KG1 (cell line): ENCODE measurements at regions not wholly inside any gene's neighbourhood (a gene's known extent, or its start where the extent isn't known, plus 50 kb on each side); places are given as distances from the start of the nearest gene placed in this dataset.

Source experiments
- DNase-seq: peaks from one replicate; lab custom pipeline; 2025; lab: John Stamatoyannopoulos, UW

DNA sequence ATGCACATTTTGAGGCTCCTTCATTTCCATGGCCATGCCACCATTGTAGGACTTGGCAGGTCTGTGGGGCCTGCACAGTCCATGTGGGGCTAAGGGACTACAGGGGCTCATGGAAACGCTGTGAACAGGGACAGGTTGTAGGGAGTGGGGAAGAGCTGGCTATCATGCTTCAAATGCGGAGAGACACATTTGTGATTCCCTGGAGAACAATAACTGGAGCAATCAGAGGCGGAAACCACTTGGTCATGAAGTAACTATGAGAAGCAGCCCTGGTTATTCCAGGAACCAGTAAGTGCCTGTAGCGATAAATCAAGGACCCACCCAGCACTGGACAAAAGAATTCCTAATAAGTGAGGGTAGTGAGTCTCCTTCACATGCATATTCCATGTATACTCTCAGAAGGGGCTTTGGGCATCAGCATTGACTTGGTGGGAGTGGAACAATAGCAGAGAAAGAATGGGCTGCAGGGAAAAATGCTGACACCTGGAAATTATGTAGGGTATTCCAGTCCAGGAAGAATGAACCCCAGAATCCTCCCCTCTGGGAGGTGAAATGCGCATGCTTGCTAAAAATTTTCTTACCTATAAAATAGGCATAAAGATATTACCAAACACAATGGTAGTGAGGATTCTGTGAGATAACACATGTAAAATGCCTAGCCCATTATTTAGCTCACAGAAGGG, 251.4 kb upstream of the ROPN1 start:
- no peak for DNase-seq

- DNase-seq = no peak
Measured at GRCh38 chr3:124246376-124246775, 254.5 kb upstream of the ROPN1 start.

DNA sequence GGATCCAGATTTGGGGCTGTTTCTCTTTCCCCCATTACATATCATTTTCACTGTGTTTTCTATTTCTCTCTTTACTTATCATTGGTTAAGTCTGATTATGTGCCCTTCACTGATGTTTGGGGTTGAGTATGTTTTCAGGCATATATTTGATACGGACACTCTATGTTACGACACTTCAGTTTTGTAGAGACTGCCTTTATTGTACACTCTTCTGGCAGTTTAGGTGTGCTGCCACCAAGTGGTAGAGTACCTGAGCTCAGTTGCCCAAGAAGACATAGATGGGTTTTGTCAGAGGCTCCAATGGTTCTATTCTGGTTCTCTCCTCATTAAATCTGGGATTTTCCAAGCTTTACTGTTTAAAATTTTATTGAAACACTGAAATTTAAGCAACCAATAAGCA, 255.0 kb upstream of the ROPN1 start:
- no peak for DNase-seq

DNA sequence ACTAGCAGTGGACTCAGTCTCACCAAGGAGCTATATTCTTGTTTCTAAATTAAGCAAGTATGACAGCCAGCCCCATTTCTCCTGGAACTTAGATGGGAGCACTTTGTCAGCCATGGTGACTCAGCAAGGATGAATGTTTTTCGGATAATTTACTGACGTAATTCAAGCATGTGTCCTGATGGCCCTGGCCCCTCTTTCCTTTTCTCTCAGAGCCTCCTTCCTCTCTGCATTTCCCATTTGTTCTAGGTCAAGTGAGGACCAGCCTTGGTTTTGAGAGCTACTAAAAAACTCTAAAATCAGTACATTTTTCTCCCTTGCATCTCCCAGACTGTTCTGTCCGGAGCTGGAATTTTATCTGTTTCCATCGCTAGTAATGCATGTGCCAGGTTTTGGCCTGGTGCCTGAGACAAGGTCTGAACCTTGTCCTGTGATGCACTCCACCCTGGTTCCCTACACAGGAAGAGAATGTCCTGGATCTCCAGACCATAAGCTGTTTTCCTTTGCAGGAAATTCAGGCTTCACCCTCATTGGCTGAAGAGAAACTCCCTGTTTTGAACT, 256.6 kb upstream of the ROPN1 start:
- no peak for DNase-seq

DNA sequence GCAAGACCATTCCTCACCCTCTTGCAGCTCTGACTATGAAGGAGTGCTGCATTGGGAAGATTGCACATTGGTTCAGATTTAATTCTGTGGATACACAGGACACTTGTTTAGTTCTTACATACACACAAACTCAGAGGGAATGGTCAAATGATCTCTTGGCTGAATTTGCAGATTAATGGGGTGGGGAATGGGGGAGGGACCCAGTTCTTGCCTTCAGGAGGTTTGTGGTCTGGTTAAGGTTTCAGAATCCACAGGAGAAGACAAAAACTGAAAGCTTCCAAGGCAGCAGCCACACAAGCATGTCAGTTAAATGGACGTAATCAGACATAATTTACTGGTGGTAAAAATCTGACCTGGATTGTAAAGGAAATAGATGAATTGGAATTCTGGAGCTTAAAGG, 257.1 kb upstream of the ROPN1 start:
- DNase-seq = no peak

DNA sequence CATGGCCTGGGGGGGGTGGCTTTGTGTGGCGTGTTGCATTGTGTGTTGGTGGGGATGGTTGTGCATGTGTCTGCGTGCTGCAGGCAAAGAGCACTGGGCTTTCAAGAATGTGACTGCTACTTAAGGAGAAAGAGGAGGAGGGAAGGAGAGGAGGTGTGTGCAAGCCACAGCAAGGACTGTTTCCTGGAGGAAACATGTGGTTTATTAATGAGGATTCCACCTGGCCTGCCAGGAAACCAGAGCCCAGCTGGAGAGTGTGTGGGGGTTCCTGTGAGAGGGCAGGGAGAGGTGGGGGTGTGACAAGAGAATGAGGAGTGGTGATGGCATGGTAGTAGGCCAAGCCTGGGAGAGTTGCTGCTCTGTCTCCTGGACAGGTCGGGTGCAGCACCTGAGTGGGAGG, 258.1 kb upstream of the ROPN1 start:
- peak; percentile 23 for DNase-seq

GRCh38 chr3:124256156-124256555, 264.2 kb upstream of the ROPN1 start:
- no peak for DNase-seq

DNA sequence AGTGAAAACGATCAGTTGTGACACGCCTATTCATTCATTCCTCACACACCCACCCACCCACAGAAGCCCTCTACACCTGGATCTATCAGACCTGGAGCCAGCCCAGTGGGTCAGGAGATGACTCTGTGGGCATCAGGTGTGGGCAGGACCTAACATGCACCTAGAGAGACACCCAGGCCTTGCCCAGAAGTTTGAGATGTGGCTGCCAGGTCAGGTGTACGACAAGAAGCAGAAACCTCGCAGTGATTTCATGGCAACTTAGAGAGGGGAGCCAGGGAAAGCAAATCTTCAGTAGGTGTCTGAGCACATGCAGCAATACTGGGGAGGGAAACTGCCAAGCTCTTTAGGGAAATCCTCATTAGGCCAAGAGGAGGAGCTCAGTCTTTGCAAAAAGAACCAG, 264.7 kb upstream of the ROPN1 start:
- DNase-seq = no peak

GRCh38 chr3:124257336-124257864, 265.5 kb upstream of the ROPN1 start:
- DNase-seq = no peak

- DNase-seq = no peak
Measured at GRCh38 chr3:124258057-124258500, 266.2 kb upstream of the ROPN1 start.

GRCh38 chr3:124260206-124260915, 268.4 kb upstream of the ROPN1 start:
- DNase-seq = no peak

DNA sequence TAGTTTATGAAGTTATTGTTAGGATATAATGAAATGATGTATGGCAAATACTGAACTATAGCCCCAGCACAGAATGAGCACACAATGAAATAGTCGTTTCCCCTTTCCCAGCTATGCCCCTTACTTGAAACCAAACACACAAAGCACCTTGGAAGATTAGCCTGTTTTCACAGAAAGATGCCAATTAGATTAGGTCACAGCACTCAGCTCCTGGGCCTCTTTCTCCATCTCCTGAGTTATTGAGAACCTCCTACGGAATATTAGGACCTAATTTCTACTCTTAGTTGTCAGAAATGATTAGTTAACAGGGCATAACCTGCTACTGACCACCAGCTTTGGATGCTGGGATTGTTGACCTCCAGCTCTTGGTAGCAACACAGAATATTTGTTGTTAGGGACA, 269.4 kb upstream of the ROPN1 start:
- no peak for DNase-seq

DNA sequence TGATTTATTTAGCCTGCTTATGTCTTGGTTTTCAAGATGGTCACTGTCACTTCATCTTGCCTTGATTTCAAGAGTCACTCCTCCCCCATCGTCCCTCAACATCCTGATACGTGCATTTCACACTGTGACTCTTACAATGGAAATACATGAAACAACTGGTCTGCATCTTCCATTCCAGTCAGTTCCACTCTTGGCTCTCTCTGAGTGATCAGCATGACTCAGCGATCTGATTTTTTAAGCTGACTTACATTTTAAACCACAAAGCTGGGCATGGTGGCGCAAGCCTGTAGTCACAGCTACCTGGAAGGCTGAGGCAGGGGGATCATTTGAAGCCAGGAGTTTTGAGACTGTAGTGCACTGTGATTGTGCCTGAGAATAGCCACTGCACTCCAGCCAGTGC, 271.2 kb upstream of the ROPN1 start:
- no peak for DNase-seq

DNA sequence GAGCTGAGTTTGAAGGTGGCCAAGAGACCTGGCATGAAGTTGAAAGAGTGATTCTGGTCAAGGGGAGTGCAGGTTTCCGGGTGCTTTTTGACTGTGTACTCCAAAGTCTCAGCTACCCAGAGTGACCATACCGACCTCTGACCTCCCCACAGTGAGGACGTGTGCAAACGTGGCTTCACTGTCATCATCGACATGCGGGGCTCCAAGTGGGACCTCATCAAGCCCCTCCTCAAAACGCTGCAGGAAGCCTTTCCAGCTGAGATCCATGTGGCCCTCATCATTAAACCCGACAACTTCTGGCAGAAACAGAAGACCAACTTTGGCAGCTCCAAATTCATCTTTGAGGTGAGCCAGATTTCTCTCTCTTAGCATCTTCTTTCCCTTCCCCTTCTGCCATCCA, 272.4 kb upstream of the ROPN1 start:
- no peak for DNase-seq

DNA sequence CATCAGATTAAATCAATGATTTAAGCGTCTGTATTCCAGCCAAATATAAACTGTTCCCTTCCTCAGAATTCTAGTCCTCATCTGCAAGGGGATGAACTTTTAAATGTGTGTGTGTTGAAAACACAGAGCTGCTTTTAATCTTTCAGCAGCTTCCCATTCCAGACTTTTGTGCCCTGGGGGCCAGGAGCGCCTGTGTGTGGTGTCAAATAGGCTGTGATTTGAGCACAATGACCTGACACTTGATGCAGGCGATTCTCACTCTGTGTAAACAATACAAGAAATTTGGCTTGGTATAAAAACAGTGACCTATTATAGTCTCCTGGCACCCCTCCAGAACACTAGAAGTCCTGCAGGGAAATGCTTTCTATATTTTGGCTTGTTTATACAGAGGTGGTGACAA, 274.6 kb upstream of the ROPN1 start:
- DNase-seq = no peak

DNA sequence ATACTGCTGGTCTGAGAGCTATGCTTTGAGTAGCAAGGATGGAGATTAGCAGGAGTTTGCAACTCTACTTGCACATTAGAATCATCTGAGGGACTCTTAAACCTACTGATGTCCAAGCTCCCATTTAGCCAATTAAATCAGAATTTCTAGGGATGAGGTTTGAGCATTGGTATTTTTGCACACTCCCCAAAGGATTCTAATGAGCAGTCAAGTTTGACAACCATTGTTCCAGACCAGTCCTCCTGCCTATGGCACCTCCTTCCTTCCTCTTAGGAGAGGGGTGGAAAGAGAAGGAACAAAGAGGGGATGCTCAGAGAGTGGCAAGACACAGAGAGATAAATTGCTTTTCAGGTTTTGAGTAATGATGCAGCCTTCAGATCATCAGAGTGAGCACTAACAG, 275.5 kb upstream of the ROPN1 start:
- no peak for DNase-seq

DNA sequence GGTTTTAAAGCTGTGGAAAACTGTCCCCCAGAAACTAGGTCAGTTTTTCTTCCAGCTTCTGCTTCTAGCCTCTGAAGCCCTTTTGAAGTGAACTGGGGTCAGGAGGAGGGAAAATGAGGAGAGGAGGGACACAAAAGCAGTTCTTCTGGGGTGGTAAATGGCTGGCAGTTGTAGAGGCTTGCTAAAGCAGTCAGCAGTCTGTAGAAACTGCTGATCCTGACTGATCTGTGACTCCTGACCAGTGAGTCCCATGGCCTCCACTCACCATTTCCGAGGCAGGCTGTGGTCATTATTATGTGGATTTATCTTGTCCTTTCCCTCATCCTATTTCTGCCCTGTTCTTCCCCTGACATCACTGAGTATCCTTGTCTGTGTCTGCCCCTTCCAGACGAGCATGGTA, 276.4 kb upstream of the ROPN1 start:
- DNase-seq = no peak

GRCh38 chr3:124269619-124270018, 277.7 kb upstream of the ROPN1 start:
- no peak for DNase-seq

- no peak for DNase-seq
Measured at GRCh38 chr3:124272605-124273151, 280.8 kb upstream of the ROPN1 start.

GRCh38 chr3:124273651-124274050, 281.7 kb upstream of the ROPN1 start:
- DNase-seq = no peak

DNA sequence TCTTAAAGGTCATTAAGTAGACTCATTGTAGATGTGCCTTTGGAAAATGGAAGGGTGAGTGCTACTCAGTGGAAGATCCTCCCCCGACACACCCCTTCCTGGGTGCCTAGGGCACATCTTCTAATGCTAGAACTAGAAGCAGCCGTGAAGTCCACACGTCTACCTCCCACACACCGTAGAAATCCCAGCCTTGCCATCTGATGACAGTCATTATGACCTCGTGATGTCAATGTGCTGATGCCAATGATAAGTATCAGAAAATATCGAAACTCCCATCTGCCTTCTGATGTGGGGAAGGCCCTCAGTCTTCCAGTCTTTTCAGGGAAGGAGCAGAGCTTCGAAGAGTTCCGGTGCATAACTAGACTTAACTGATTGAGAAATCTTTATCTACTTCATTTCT, 282.1 kb upstream of the ROPN1 start:
- DNase-seq = no peak

DNA sequence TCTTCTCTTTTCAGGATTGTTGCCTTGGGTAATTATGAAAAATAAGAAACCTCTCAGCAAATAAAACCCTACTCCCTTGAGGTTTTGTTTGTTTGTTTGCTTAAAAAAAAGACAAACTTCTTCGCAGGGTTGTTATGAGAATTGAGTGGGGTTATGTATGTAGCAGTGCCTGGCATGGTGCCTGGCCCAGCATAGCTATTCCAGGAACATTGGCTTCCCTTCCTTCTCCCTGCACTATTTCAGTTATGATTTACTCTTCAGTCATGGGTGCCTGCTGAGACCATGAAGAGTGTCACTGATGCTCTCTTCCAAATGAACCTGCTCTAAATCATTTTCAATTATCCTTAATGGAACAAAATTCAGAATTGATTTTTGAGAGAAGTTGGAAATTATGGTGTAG, 283.5 kb upstream of the ROPN1 start:
- DNase-seq = no peak

GRCh38 chr3:124276133-124276532, 284.2 kb upstream of the ROPN1 start:
- DNase-seq = no peak
